Motor neuron (in vitro differentiated cells): ENCODE measurements at regions not wholly inside any gene's neighbourhood (a gene's known extent, or its start where the extent isn't known, plus 50 kb on each side); places are given as distances from the start of the nearest gene placed in this dataset.

Experiments used
- ATAC-seq, 8 experiments: fragments of 200-7000 bp; cut with Tn5 transposase; replicated peaks in 6 of 8; 2 replicates each; pipeline ENCODE4 v1.8.0; 2021; ENCODE audit warnings: mild to moderate bottlenecking in 8 of 8, moderate library complexity in 8 of 8
- H3K27ac ChIP-seq, 2 donors: fragments of 250-450 bp; sonication (Bioruptor Pico); 2 replicates each; pipeline ENCODE4 v1.9.0; 2021; ENCODE audit warnings: antibody characterized with exemption in 2 of 2, mild to moderate bottlenecking in 2 of 2, moderate library complexity in 1 of 2
- H3K4me1 ChIP-seq, 2 donors: fragments of 250-450 bp; sonication (Bioruptor Pico); replicated peaks in 1 of 2; 2 replicates each; pipeline ENCODE4 v1.6.1; 2021; ENCODE audit warnings: antibody characterized with exemption in 2 of 2, mild to moderate bottlenecking in 2 of 2, moderate library complexity in 1 of 2
- H3K4me3 ChIP-seq, 5 donors: fragments of 250-450 bp; sonication (Bioruptor Pico); 2 replicates each; pipeline ENCODE4 v1.9.0; 2021; ENCODE audit warnings: antibody characterized with exemption in 5 of 5, mild to moderate bottlenecking in 5 of 5, moderate library complexity in 4 of 5
- WGBS, 10 experiments: fragments of 450-650 bp; shearing (Covaris generic); methylation state at CpG; one replicate each; pipeline ENCODE4 v1.0.0; 2022; 5-methylcytosine and 5-hydroxymethylcytosine counted together
- in situ Hi-C, 9 experiments: fragments of 400-800 bp; cut with MboI; loops; one replicate each; pipeline ENCODE4 v1.15.0; 2021; ENCODE audit warnings: low sequenced_read_pairs in 9 of 9, low pct_unique_long_range_greater_than_20kb in 2 of 9; ENCODE audit not compliant: unreplicated experiment in 9 of 9

- peak; percentile 26 to 88 (median 58) for ATAC-seq
- in situ Hi-C loops: no loop called here
- H3K4me1 ChIP-seq: peaks cover 19 to 24% of the 10 kb centered on the region in 2 donors
Measured at GRCh38 chrX:69110116-69110530, 55.1 kb downstream of the PJA1 start.

GRCh38 chrX:69109706-69110105 is 55.5 kb downstream of the PJA1 start:
- peak overlapping the region in 1 of 2 donors; percentile 30 for H3K27ac ChIP-seq
- ATAC-seq: peak; percentile 38 to 95 (median 53)
- WGBS, 10 experiments: 20 to 100% (median 75%) methylated on average over 1 to 3 of the region's 5 CpGs; no CpG with 5 or more reads in 6 of the 10 experiments
- in situ Hi-C loops: no loop called here
- no peak overlapping the region for H3K4me3 ChIP-seq
- peaks cover 19 to 24% of the 10 kb centered on the region in 2 donors for H3K4me1 ChIP-seq

More at GRCh38 chrX:69110116-69110530, 55.1 kb downstream of the PJA1 start:
- 20 to 43% methylated on average over 1 to 2 of the region's 3 CpGs; no CpG with 5 or more reads in 8 of the 10 experiments for WGBS, 10 experiments
- H3K27ac ChIP-seq: peak overlapping the region in 1 of 2 donors; percentile 30
- no peak overlapping the region for H3K4me3 ChIP-seq

GRCh38 chrX:69109036-69109663 is 56.1 kb downstream of the PJA1 start:
- Histone ChIP-seq H3K4me1 (peaks cover 19 to 24% of the 10 kb centered on the region in 2 donors), H3K27ac (no peak overlapping the region), H3K4me3 (no peak overlapping the region)
- in situ Hi-C loops: no loop called here
- 66% methylated on average over 4 of the region's 8 CpGs; no CpG with 5 or more reads in 9 of the 10 experiments for WGBS, 10 experiments
- no peak for ATAC-seq

- 24 to 50% (median 42%) methylated on average over 2 to 5 of the region's 7 CpGs; no CpG with 5 or more reads in 6 of the 10 experiments for WGBS, 10 experiments
- H3K27ac ChIP-seq: peak overlapping the region in 1 of 2 donors; percentile 36
- H3K4me1 ChIP-seq: peaks cover 19 to 24% of the 10 kb centered on the region in 2 donors
- no peak overlapping the region for H3K4me3 ChIP-seq
- ATAC-seq: no peak
- in situ Hi-C loops: no loop called here
Measured at GRCh38 chrX:69107747-69108401, 57.4 kb downstream of the PJA1 start.

- Histone ChIP-seq H3K4me3 (no peak overlapping the region), H3K27ac (peak overlapping the region; percentile 43 to 62), H3K4me1 (peaks cover 19 to 24% of the 10 kb centered on the region in 2 donors)
- peak in 5 of 8 experiments; percentile 73 to 90 (median 87) for ATAC-seq
- 11% methylated on average over 1 of the region's 1 CpG; no CpG with 5 or more reads in 9 of the 10 experiments for WGBS, 10 experiments
- in situ Hi-C loops: no loop called here
Measured at GRCh38 chrX:69107231-69107739, 58.0 kb downstream of the PJA1 start.

GRCh38 chrX:69104756-69105434 is 60.4 kb downstream of the PJA1 start:
- ATAC-seq: no peak
- no peak overlapping the region for H3K27ac ChIP-seq
- H3K4me1 ChIP-seq: peaks cover 14 to 16% of the 10 kb centered on the region in 2 donors
- in situ Hi-C loops: no loop called here
- 60 to 80% methylated on average over 1 of the region's 10 CpGs; no CpG with 5 or more reads in 8 of the 10 experiments for WGBS, 10 experiments
- no peak overlapping the region for H3K4me3 ChIP-seq

- H3K4me1 ChIP-seq: peaks cover 14 to 15% of the 10 kb centered on the region in 2 donors
- no peak for ATAC-seq
- 51 to 100% (median 80%) methylated on average over 1 to 5 of the region's 5 CpGs; no CpG with 5 or more reads in 7 of the 10 experiments for WGBS, 10 experiments
- no peak overlapping the region for H3K4me3 ChIP-seq
- in situ Hi-C loops: no loop called here
- H3K27ac ChIP-seq: no peak overlapping the region
Measured at GRCh38 chrX:69103539-69103938, 61.7 kb downstream of the PJA1 start.

- H3K4me3 ChIP-seq: no peak overlapping the region
- peaks cover 9 to 10% of the 10 kb centered on the region in 2 donors for H3K4me1 ChIP-seq
- ATAC-seq: peak; percentile 15 to 63 (median 49)
- WGBS, 10 experiments: 60% methylated on average over 1 of the region's 5 CpGs; no CpG with 5 or more reads in 9 of the 10 experiments
- H3K27ac ChIP-seq: no peak overlapping the region
- in situ Hi-C loops: no loop called here
Measured at GRCh38 chrX:69102612-69103194, 62.5 kb downstream of the PJA1 start.

- H3K27ac ChIP-seq: no peak overlapping the region
Measured at GRCh38 chrX:69101683-69102251, 63.5 kb downstream of the PJA1 start.

GRCh38 chrX:69100478-69100877 is 64.8 kb downstream of the PJA1 start:
- H3K27ac ChIP-seq: no peak overlapping the region
- ATAC-seq: no peak
- no peaks in the 10 kb centered on the region for H3K4me1 ChIP-seq
- WGBS, 10 experiments: no CpG with 5 or more reads among the region's 4 CpGs
- in situ Hi-C loops: no loop called here
- H3K4me3 ChIP-seq: no peak overlapping the region

More at GRCh38 chrX:69101683-69102251, 63.5 kb downstream of the PJA1 start:
- 50 to 80% methylated on average over 1 to 2 of the region's 7 CpGs; no CpG with 5 or more reads in 8 of the 10 experiments for WGBS, 10 experiments
- Histone ChIP-seq H3K4me1 (peaks cover under 1% of the 10 kb centered on the region in 2 donors), H3K4me3 (no peak overlapping the region)
- peak in 4 of 8 experiments; percentile 35 to 84 (median 53) for ATAC-seq
- in situ Hi-C loops: no loop called here

- ATAC-seq: peak in 5 of 8 experiments; percentile 36 to 65 (median 64)
- Histone ChIP-seq H3K27ac (no peak overlapping the region), H3K4me1 (peaks cover 0 to 2% of the 10 kb centered on the region in 2 donors), H3K4me3 (no peak overlapping the region)
- 55 to 85% (median 62%) methylated on average over 4 to 10 of the region's 14 CpGs; no CpG with 5 or more reads in 7 of the 10 experiments for WGBS, 10 experiments
- in situ Hi-C loops: no loop called here
Measured at GRCh38 chrX:69097451-69098236, 67.6 kb downstream of the PJA1 start.

GRCh38 chrX:69096963-69097362 is 68.3 kb downstream of the PJA1 start:
- in situ Hi-C loops: no loop called here
- Histone ChIP-seq H3K27ac (no peak overlapping the region), H3K4me1 (peaks cover 0 to 2% of the 10 kb centered on the region in 2 donors), H3K4me3 (no peak overlapping the region)
- no peak for ATAC-seq
- 54 to 94% (median 90%) methylated on average over 2 to 7 of the region's 7 CpGs; no CpG with 5 or more reads in 7 of the 10 experiments for WGBS, 10 experiments
